GM12865 (cell line): ENCODE measurements at regions not wholly inside any gene's neighbourhood (a gene's known extent, or its start where the extent isn't known, plus 50 kb on each side); places are given as distances from the start of the nearest gene placed in this dataset.
A peak's percentile ranks its signal among the peaks of the same experiment; 100 is the strongest.

Experiments used
- DNase-seq: peaks from one replicate; pipeline ENCODE4 v3.0.0; 2010; ENCODE audit warnings: low read depth
- H3K4me3 ChIP-seq: 2 replicates; pipeline ENCODE4 v1.5.1; 2011; ENCODE audit warnings: mild to moderate bottlenecking, low read depth, low read length, control low read depth
- TF ChIP-seq, protein P1 (sequence below): IDR thresholded peaks from 2 replicates; pipeline ENCODE4 v1.5.1; 2011; ENCODE audit warnings: low read length, control low read depth, low read depth, inconsistent platforms; ENCODE audit not compliant: insufficient read depth; ENCODE audit errors: missing control alignments

- no peak overlapping the region for H3K4me3 ChIP-seq
- no peak for DNase-seq
- TF ChIP-seq, protein P1, sequence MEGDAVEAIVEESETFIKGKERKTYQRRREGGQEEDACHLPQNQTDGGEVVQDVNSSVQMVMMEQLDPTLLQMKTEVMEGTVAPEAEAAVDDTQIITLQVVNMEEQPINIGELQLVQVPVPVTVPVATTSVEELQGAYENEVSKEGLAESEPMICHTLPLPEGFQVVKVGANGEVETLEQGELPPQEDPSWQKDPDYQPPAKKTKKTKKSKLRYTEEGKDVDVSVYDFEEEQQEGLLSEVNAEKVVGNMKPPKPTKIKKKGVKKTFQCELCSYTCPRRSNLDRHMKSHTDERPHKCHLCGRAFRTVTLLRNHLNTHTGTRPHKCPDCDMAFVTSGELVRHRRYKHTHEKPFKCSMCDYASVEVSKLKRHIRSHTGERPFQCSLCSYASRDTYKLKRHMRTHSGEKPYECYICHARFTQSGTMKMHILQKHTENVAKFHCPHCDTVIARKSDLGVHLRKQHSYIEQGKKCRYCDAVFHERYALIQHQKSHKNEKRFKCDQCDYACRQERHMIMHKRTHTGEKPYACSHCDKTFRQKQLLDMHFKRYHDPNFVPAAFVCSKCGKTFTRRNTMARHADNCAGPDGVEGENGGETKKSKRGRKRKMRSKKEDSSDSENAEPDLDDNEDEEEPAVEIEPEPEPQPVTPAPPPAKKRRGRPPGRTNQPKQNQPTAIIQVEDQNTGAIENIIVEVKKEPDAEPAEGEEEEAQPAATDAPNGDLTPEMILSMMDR: no peak
These were observed 834.0 kb downstream of the DACH1 start for GRCh38 chr13:71033026-71033425.

DNA sequence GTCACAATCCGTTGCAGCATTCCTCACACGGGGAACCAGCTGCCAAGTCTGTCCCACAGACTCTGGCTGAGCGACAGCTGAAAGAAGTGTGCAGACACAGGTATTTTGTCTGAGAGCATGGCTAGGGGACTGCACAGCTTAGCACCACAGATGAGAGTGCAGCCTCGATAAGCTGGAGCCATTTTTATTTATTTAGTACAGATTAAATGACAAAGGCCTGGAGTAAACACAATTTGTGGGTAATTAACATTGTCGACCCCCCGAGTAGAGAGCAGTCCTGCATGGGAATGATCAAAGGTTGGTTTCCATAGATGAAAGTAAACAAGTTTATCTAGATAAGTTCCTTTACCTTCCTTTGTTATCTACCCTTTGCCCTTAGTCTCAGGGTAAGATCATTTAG, 836.2 kb downstream of the DACH1 start:
- DNase-seq: no peak
- no peak overlapping the region for H3K4me3 ChIP-seq
- TF ChIP-seq, protein P1: no peak

GRCh38 chr13:71028884-71029283, 838.1 kb downstream of the DACH1 start:
- H3K4me3 ChIP-seq: no peak overlapping the region
- TF ChIP-seq, protein P1: no peak
- DNase-seq: no peak

DNA sequence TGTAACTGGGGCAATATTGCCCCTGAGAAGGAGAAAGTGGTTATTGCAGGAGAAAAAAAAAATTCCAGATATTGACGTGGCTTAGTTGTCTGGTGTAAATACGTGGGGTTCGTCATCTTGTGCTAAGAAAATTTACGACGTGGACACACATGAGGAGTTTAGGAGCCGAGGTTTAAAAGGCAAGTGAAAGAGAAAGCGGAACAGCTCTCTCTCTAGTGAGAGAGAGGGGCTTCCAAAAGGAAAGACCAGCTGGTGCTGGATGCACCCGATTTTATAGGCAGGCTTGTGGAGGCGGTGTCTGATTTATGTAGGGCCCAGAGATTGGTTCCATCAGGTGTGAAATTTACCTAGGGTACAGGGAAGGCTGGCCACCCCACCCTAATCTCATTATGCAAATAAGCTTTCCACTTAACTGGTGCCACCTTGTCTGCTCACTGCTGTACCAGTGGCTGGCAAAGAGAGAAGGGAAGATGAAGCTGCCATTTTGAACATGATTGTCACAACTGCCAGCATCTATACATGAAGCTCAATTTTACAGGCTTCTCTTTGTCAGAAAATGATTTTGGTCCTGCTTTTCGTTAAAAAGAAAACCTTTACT, 845.1 kb downstream of the DACH1 start:
- TF ChIP-seq, protein P1: no peak
- DNase-seq: peak; percentile 18
- no peak overlapping the region for H3K4me3 ChIP-seq

GRCh38 chr13:71018995-71019394, 848.0 kb downstream of the DACH1 start:
- DNase-seq: no peak
- TF ChIP-seq, protein P1: no peak
- H3K4me3 ChIP-seq: no peak overlapping the region

GRCh38 chr13:71018544-71018943, 848.5 kb downstream of the DACH1 start:
- no peak for DNase-seq

More at GRCh38 chr13:71018544-71018943, 848.5 kb downstream of the DACH1 start:
- TF ChIP-seq, protein P1: no peak
- no peak overlapping the region for H3K4me3 ChIP-seq
